ENCODE measurements at regions not wholly inside any gene's neighbourhood (a gene's known extent, or its start where the extent isn't known, plus 50 kb on each side); places are given as distances from the start of the nearest gene placed in this dataset.

DNA sequence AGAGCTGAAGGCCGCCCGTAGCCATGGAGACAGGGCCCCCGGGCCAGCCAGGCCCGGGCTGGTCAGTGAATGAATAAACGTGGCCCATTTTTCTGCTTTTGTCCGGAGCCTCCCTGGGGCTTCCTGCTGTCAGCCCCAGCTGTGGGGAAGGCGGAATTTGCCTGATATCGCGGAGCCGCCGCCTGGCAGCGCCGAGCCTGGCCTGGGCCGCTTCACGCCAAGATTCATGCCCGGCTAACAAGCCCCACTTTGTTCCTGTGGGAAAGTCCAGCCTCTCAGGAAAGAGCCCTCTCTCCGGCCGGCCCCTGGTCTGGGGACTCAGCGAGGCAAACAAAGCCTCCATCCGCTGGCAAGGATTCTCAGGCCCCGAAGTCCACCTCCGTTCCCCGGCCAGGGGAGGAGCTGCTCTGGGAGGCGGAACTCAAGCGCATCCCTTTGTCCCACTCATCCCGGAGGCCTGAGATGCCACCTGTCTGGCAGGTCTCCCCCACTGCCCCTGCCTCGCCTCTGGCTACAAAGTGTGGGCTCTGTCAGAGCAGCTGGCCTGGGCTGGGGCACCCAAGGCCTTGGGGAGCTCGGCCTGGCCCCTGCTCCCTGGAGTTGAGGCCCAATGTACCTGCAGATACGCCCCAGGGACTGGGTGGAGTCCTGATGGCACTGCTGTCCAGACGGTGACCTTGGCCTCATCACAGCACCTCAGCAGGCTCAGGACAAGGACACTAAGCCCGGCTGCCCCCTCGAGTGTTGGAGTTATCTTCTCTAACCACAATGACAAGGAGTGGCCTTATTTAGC lies 51.6 kb upstream of the SLC6A11 start:
- Mint-ChIP-seq H3K4me3 (no peak overlapping the region), H3K4me1 (ENCODE audit: low read depth) (no peaks in the 10 kb centered on the region), H3K27me3 (ENCODE audit: low read depth) (no peaks in the 10 kb centered on the region), H3K9me3 (ENCODE audit: insufficient read depth) (no peaks in the 10 kb centered on the region), H3K36me3 (ENCODE audit: low read depth) (no peaks in the 10 kb centered on the region), H3K27ac (no peak overlapping the region)
- CTCF ChIA-PET = no interaction called here
- ATAC-seq = no peak
- POLR2A ChIA-PET = no interaction called here
- DNase-seq = no peak

DNA sequence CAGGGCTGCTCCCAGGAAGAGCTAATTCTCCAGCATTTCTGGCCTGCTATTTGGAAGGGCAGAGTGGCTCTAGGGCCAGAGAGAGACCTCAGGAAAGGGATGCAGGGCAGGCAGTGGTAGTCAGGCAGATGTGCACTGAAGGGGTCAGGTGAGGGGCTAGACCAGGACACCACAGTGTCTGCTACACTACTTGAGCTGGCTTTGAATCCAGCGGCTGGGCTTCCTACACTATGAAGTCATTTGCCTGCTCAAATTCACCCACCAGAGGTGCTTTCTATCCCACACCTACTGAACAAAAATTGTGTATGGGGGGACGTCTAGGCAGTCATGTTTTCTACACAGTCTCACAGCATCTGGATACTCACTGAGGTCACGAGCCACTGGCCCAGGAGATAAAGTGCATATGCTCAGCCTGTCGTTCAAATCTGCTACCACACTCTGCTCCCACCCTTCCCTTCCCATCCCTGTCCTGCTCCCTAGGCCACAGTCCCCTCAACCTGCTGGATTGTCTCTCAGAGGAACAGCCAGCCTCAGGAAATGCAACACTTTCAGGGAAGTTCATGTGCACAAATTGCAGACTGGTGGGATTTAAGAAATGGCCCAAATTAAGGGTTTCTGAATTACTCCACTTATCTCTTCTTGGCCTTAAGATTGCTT lies 49.9 kb upstream of the SLC6A11 start:
- H3K27ac Mint-ChIP-seq = no peak overlapping the region
- ChIA-PET POLR2A (interaction anchor here (0.5 kb wide), 1 partner anchor 14 kb away, joined by 3 read pairs; no protein-coding TSS in a partner anchor), CTCF (no interaction called here)
- H3K36me3 Mint-ChIP-seq (ENCODE audit: low read depth) = no peaks in the 10 kb centered on the region
- no peaks in the 10 kb centered on the region for H3K4me1 Mint-ChIP-seq (ENCODE audit: low read depth)
- no peak overlapping the region for H3K4me3 Mint-ChIP-seq
- ATAC-seq (no peak), DNase-seq (no peak)
- H3K27me3 Mint-ChIP-seq (ENCODE audit: low read depth) = no peaks in the 10 kb centered on the region
- no peaks in the 10 kb centered on the region for H3K9me3 Mint-ChIP-seq (ENCODE audit: insufficient read depth)

Measured in activated CD8-positive, alpha-beta T cell treated with anti-CD3 and anti-CD28 coated beads, Interleukin-2, amount 10 ng/mL, durations not matched to agents 7 days and 5 days (primary cell).